ENCODE measurements at regions not wholly inside any gene's neighbourhood (a gene's known extent, or its start where the extent isn't known, plus 50 kb on each side); places are given as distances from the start of the nearest gene placed in this dataset.

- no peak for DNase-seq (ENCODE audit: low spot score)
These were observed 253.9 kb upstream of the NXPH2 start for GRCh38 chr2:139034064-139034463.

GRCh38 chr2:139033300-139033699, 253.1 kb upstream of the NXPH2 start:
- no peak for DNase-seq (ENCODE audit: low spot score)

GRCh38 chr2:139031722-139032121, 251.5 kb upstream of the NXPH2 start:
- DNase-seq (ENCODE audit: low spot score), result peak; percentile 18

- DNase-seq (ENCODE audit: low spot score), result no peak
These were observed 240.1 kb upstream of the NXPH2 start for GRCh38 chr2:139020287-139020686.

- DNase-seq (ENCODE audit: low spot score), result no peak
These were observed 238.1 kb upstream of the NXPH2 start for GRCh38 chr2:139018252-139018651.

- DNase-seq (ENCODE audit: low spot score), result no peak
These were observed 226.9 kb upstream of the NXPH2 start for GRCh38 chr2:139007130-139007529.

GRCh38 chr2:139000131-139000785, 220.1 kb upstream of the NXPH2 start:
- DNase-seq (ENCODE audit: low spot score), result no peak

GRCh38 chr2:138997856-138998517, 217.8 kb upstream of the NXPH2 start:
- no peak for DNase-seq (ENCODE audit: low spot score)

GRCh38 chr2:138997346-138997745, 217.2 kb upstream of the NXPH2 start:
- no peak for DNase-seq (ENCODE audit: low spot score)

- DNase-seq (ENCODE audit: low spot score), result no peak
These were observed 214.3 kb upstream of the NXPH2 start for GRCh38 chr2:138994502-138994901.

GRCh38 chr2:138985881-138986280, 205.7 kb upstream of the NXPH2 start:
- DNase-seq (ENCODE audit: low spot score), result no peak

- DNase-seq (ENCODE audit: low spot score), result no peak
These were observed 199.1 kb upstream of the NXPH2 start for GRCh38 chr2:138979131-138979785.

- DNase-seq (ENCODE audit: low spot score), result no peak
These were observed 194.5 kb upstream of the NXPH2 start for GRCh38 chr2:138974651-138975050.

GRCh38 chr2:138964418-138964817, 184.2 kb upstream of the NXPH2 start:
- no peak for DNase-seq (ENCODE audit: low spot score)

GRCh38 chr2:138962686-138963085, 182.5 kb upstream of the NXPH2 start:
- no peak for DNase-seq (ENCODE audit: low spot score)

- no peak for DNase-seq (ENCODE audit: low spot score)
These were observed 180.0 kb upstream of the NXPH2 start for GRCh38 chr2:138960191-138960590.

GRCh38 chr2:138959031-138959430, 178.8 kb upstream of the NXPH2 start:
- DNase-seq (ENCODE audit: low spot score), result no peak

GRCh38 chr2:138956116-138956515, 175.9 kb upstream of the NXPH2 start:
- no peak for DNase-seq (ENCODE audit: low spot score)

- DNase-seq (ENCODE audit: low spot score), result no peak
These were observed 170.3 kb upstream of the NXPH2 start for GRCh38 chr2:138950486-138950885.

- DNase-seq (ENCODE audit: low spot score), result no peak
These were observed 169.3 kb upstream of the NXPH2 start for GRCh38 chr2:138949517-138949916.

- no peak for DNase-seq (ENCODE audit: low spot score)
These were observed 167.9 kb upstream of the NXPH2 start for GRCh38 chr2:138948070-138948539.

- DNase-seq (ENCODE audit: low spot score), result no peak
These were observed 163.3 kb upstream of the NXPH2 start for GRCh38 chr2:138943470-138943869.

GRCh38 chr2:138942466-138942865, 162.3 kb upstream of the NXPH2 start:
- DNase-seq (ENCODE audit: low spot score), result no peak
